Caco-2 (cell line): ENCODE measurements at regions not wholly inside any gene's neighbourhood (a gene's known extent, or its start where the extent isn't known, plus 50 kb on each side); places are given as distances from the start of the nearest gene placed in this dataset.
A peak's percentile ranks its signal among the peaks of the same experiment; 100 is the strongest.

ENCODE experiments used
- BruUV-seq: library from RNA; stranded (reverse); fragments of 400-500 nt; replicated peaks from 2 replicates; lab custom pipeline; 2021; lab: Mats Ljungman, UMichigan
- CTCF ChIA-PET: fragments of 300-600 bp; sonication (Branson Sonifier 250); formaldehyde crosslinking; loops from one replicate; lab custom pipeline; 2022; ENCODE audit warnings: antibody characterized with exemption; lab: Charles Lee
- POLR2A ChIA-PET: fragments of 300-600 bp; sonication (Branson Sonifier 250); formaldehyde crosslinking; loops from one replicate; lab custom pipeline; 2022; ENCODE audit warnings: antibody characterized with exemption; lab: Charles Lee
- DNase-seq, 2 experiments: peaks; one replicate each; pipeline versions ENCODE4 v3.0.0 to v3.0.0-alpha.2; 2020 to 2022
- H3K27me3 ChIP-seq: replicated peaks from 2 replicates; pipeline ENCODE4 v1.6.0; 2011; ENCODE audit warnings: low read length; ENCODE audit not compliant: control insufficient read depth, insufficient read depth
- H3K36me3 ChIP-seq: 2 replicates; pipeline ENCODE4 v1.5.1; 2011; ENCODE audit warnings: low read length; ENCODE audit not compliant: control insufficient read depth, insufficient read depth
- H3K4me1 ChIP-seq: fragments of 250-450 bp; sonication (Bioruptor Pico); 2 replicates; pipeline ENCODE4 v1.5.1; 2020; ENCODE audit warnings: mild to moderate bottlenecking
- H3K4me3 ChIP-seq: 2 replicates; pipeline ENCODE4 v1.5.1; 2011; ENCODE audit warnings: low read depth, mild to moderate bottlenecking, control low read depth, low read length
- H3K9me3 ChIP-seq: fragments of 250-450 bp; sonication (Bioruptor Pico); 2 replicates; pipeline ENCODE4 v1.5.1; 2020; ENCODE audit warnings: mild to moderate bottlenecking, moderate library complexity
- H3K27ac Mint-ChIP-seq: one replicate; pipeline ENCODE4 v1.8.0; 2022; ENCODE audit warnings: mixed read lengths; ENCODE audit not compliant: unreplicated experiment
- H3K27me3 Mint-ChIP-seq: one replicate; pipeline ENCODE4 v1.8.0; 2022; ENCODE audit warnings: mixed read lengths; ENCODE audit not compliant: insufficient read depth, unreplicated experiment
- H3K36me3 Mint-ChIP-seq: one replicate; pipeline ENCODE4 v1.8.0; 2022; ENCODE audit warnings: mild to moderate bottlenecking, mixed read lengths; ENCODE audit not compliant: insufficient read depth, unreplicated experiment
- H3K4me1 Mint-ChIP-seq: one replicate; pipeline ENCODE4 v1.8.0; 2022; ENCODE audit warnings: low read depth, mixed read lengths; ENCODE audit not compliant: unreplicated experiment
- H3K4me3 Mint-ChIP-seq: one replicate; pipeline ENCODE4 v1.8.0; 2022; ENCODE audit warnings: mild to moderate bottlenecking, moderate library complexity, mixed read lengths; ENCODE audit not compliant: unreplicated experiment
- H3K9me3 Mint-ChIP-seq: one replicate; pipeline ENCODE4 v1.8.0; 2022; ENCODE audit warnings: mixed read lengths; ENCODE audit not compliant: unreplicated experiment
- CTCF ChIP-seq, 2 experiments: fragments of 200-600 bp in 1 of 2; IDR thresholded peaks; 1 replicate in 1 of 2; 2 replicates in 1 of 2; pipeline versions ENCODE4 v1.5.1 to v1.8.0; 2011 to 2022; ENCODE audit warnings: antibody characterized with exemption in 1 of 2, control low read depth in 1 of 2, inconsistent platforms in 1 of 2, low read depth in 1 of 2, low read length in 1 of 2, mild to moderate bottlenecking in 1 of 2, moderate library complexity in 1 of 2; ENCODE audit not compliant: insufficient read depth in 1 of 2, severe bottlenecking in 1 of 2, unreplicated experiment in 1 of 2
- intact Hi-C: fragments of 100-400 bp; cut with micrococcal nuclease; formaldehyde crosslinking; loops from one replicate; pipeline ENCODE4 v1.10.0; 2022; ENCODE audit not compliant: unreplicated experiment

- ChIA-PET CTCF (interaction anchor here (0.5 to 1.6 kb wide), 19 partner anchors 16 to 368 kb away, joined by 3 to 17 read pairs (median 4); no protein-coding TSS in a partner anchor), POLR2A (interaction anchor here (0.6 to 0.9 kb wide), 2 partner anchors 69 to 467 kb away, joined by 3 to 8 read pairs; no protein-coding TSS in a partner anchor)
- Histone ChIP-seq H3K36me3 (no peaks in the 10 kb centered on the region), H3K9me3 (peaks cover 5% of the 10 kb centered on the region), H3K4me1 (peaks cover 17% of the 10 kb centered on the region), H3K4me3 (no peak overlapping the region), H3K27me3 (no peaks in the 10 kb centered on the region)
- no TSS peak for BruUV-seq
- peaks cover 15% of the 10 kb centered on the region for H3K4me1 Mint-ChIP-seq
- H3K27me3 Mint-ChIP-seq, result no peaks in the 10 kb centered on the region
- no peaks in the 10 kb centered on the region for H3K36me3 Mint-ChIP-seq
- peak; percentile 74 for DNase-seq
- peak; percentile 58 to 60 for TF ChIP-seq CTCF (IDR thresholded peaks at IDR 0.05; ENCODE audit: insufficient read depth in 1 of 2, low read depth in 1 of 2, low read length in 1 of 2, severe bottlenecking in 1 of 2, unreplicated experiment in 1 of 2)
- peak overlapping the region; percentile 43 for H3K27ac Mint-ChIP-seq
- no peak overlapping the region for H3K4me3 Mint-ChIP-seq
- H3K9me3 Mint-ChIP-seq, result no peaks in the 10 kb centered on the region
- intact Hi-C loops, result loop anchor here (1.0 to 5.0 kb wide), 6 partner anchors 46 to 244 kb away; no protein-coding TSS in a partner anchor
Observed at GRCh38 chr10:94076325-94076841, 82.7 kb downstream of the PLCE1 start.

GRCh38 chr10:94077042-94077441 lies 83.3 kb downstream of the PLCE1 start:
- intact Hi-C loops, result loop anchor here (2.0 to 5.0 kb wide), 4 partner anchors 46 to 205 kb away; no protein-coding TSS in a partner anchor
- Histone ChIP-seq H3K4me1 (peaks cover 17% of the 10 kb centered on the region), H3K4me3 (no peak overlapping the region), H3K27me3 (no peaks in the 10 kb centered on the region), H3K9me3 (peaks cover 7% of the 10 kb centered on the region), H3K36me3 (no peaks in the 10 kb centered on the region)
- Mint-ChIP-seq H3K36me3 (no peaks in the 10 kb centered on the region), H3K27ac (peak overlapping the region; percentile 43), H3K4me3 (no peak overlapping the region), H3K4me1 (peaks cover 15% of the 10 kb centered on the region), H3K9me3 (no peaks in the 10 kb centered on the region), H3K27me3 (no peaks in the 10 kb centered on the region)
- no peak for TF ChIP-seq CTCF (IDR thresholded peaks at IDR 0.05; ENCODE audit: insufficient read depth in 1 of 2, low read depth in 1 of 2, low read length in 1 of 2, severe bottlenecking in 1 of 2, unreplicated experiment in 1 of 2)
- CTCF ChIA-PET, result interaction anchor here (0.8 to 1.6 kb wide), 14 partner anchors 24 to 367 kb away, joined by 3 to 17 read pairs (median 4); no protein-coding TSS in a partner anchor
- DNase-seq, result no peak
- POLR2A ChIA-PET, result no interaction called here
- BruUV-seq, result no TSS peak

GRCh38 chr10:94080108-94080507 lies 86.4 kb downstream of the PLCE1 start:
- H3K4me3 ChIP-seq, result no peak overlapping the region
- no peaks in the 10 kb centered on the region for H3K27me3 Mint-ChIP-seq
- no peak overlapping the region for H3K4me3 Mint-ChIP-seq
- H3K9me3 Mint-ChIP-seq, result no peaks in the 10 kb centered on the region
- peaks cover 23% of the 10 kb centered on the region for H3K4me1 ChIP-seq
- no peak for TF ChIP-seq CTCF (IDR thresholded peaks at IDR 0.05; ENCODE audit: insufficient read depth in 1 of 2, low read depth in 1 of 2, low read length in 1 of 2, severe bottlenecking in 1 of 2, unreplicated experiment in 1 of 2)
- POLR2A ChIA-PET, result no interaction called here
- no peaks in the 10 kb centered on the region for H3K36me3 Mint-ChIP-seq
- no peak overlapping the region for H3K27ac Mint-ChIP-seq
- no peaks in the 10 kb centered on the region for H3K36me3 ChIP-seq
- no peak for DNase-seq
- peaks cover 7% of the 10 kb centered on the region for H3K9me3 ChIP-seq
- BruUV-seq, result no TSS peak
- peaks cover 15% of the 10 kb centered on the region for H3K4me1 Mint-ChIP-seq
- CTCF ChIA-PET, result no interaction called here
- intact Hi-C loops, result no loop called here
- no peaks in the 10 kb centered on the region for H3K27me3 ChIP-seq
